PFSK-1 (cell line): ENCODE measurements at regions not wholly inside any gene's neighbourhood (a gene's known extent, or its start where the extent isn't known, plus 50 kb on each side); places are given as distances from the start of the nearest gene placed in this dataset.

Experiments used
- FOXP2 ChIP-seq: optimal IDR thresholded peaks from 2 replicates; pipeline ENCODE3; 2011; ENCODE audit warnings: borderline replicate concordance, control low read depth, inconsistent platforms; ENCODE audit not compliant: insufficient read depth; ENCODE audit errors: extremely low read length, extremely low read depth
- POLR2AphosphoS5 ChIP-seq: IDR thresholded peaks from 2 replicates; pipeline ENCODE4 v1.6.1; 2012; ENCODE audit warnings: low read depth, mild to moderate bottlenecking, control low read depth, low read length, moderate library complexity
- REST ChIP-seq, 2 experiments: IDR thresholded peaks; 2 replicates each; pipeline versions ENCODE4 v1.6.1 to v1.8.0; 2011 to 2012; ENCODE audit warnings: low read depth in 2 of 2, low read length in 2 of 2, control low read depth in 1 of 2, inconsistent platforms in 1 of 2, mild to moderate bottlenecking in 1 of 2, moderate library complexity in 1 of 2; ENCODE audit not compliant: insufficient read depth in 1 of 2
- SIN3A ChIP-seq: IDR thresholded peaks from 2 replicates; pipeline ENCODE4 v1.6.1; 2012; ENCODE audit warnings: mild to moderate bottlenecking, low read length, moderate library complexity, borderline replicate concordance; ENCODE audit not compliant: insufficient read depth
- TAF1 ChIP-seq: IDR thresholded peaks from 2 replicates; pipeline ENCODE4 v1.6.1; 2012; ENCODE audit warnings: low read length, control low read depth, borderline replicate concordance; ENCODE audit not compliant: insufficient read depth

DNA sequence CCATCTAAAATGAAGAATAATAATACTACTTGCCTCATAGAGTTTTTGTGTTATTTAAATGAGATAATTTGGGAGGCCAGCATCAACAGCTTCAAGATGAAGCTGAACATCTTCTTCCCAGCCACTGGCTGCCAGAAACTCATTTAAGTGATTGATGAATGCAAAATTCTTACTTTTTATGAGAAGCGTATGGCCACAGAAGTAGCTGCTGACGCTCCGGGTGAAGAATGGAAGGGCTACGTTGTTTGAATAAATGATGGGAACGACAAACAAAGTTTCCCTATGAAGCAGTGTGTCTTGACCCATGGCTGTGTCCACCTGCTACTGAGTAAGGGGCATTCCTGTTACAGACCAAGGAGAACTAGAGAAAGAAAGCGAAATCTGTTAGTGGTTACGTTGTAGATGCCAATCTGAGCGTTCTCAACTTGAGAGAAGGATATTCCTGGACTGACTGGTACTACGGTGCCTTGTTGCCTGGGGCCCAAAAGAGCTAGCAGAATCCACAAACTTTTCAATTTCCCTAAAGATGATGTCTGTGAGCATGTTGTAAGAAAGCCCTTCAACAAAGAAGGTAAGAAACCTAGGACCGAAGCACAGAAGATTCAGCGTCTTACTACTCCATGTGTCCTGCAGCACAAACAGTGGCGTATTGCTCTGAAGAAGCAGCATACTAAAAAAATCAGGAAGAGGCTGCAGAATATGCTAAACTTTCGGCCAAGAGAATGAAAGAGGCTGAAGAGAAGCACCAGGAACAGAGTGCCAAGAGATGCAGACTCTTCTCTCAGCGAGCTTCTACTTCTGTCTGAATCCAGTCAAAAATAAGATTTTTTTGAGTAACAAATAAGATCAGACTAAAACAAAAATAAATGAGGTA is 100.0 kb upstream of the LRIG3 start:
- TF ChIP-seq REST (IDR thresholded peaks at IDR 0.05; ENCODE audit: insufficient read depth in 1 of 2, low read depth in 2 of 2, low read length in 2 of 2) (no peak), TAF1 (no peak), POLR2AphosphoS5 (no peak), SIN3A (no peak), FOXP2 (no peak)
